GM20431 (cell line): ENCODE measurements at regions not wholly inside any gene's neighbourhood (a gene's known extent, or its start where the extent isn't known, plus 50 kb on each side); places are given as distances from the start of the nearest gene placed in this dataset.

Experiments
- in situ Hi-C: fragments of 300-500 bp; cut with MseI, MboI; formaldehyde crosslinking; loops from one replicate; pipeline ENCODE4 v1.15.0; 2020; ENCODE audit warnings: low sequenced_read_pairs; ENCODE audit not compliant: unreplicated experiment

DNA sequence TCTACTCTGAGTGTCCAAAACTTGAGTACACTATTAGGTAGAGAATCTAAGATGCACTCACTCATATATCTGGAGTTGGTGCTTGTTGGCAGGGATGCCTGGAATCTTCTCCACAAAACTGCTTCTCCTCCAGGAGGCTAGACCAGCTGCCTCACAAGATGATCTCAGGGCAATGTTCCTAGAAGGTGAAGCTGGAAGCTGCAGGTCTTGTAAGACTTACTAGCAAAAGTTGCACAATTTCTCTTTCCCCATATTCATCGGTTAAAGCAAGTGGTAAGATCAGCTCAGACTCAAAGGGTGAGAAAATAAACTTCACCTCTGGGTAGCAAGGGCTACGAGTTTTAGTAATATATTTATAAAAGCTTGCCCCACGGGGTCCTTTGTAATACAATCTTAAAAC lies 454.4 kb upstream of the ACVR2A start:
- in situ Hi-C loops = no loop called here

- in situ Hi-C loops = no loop called here
Measured at GRCh38 chr2:147389218-147389617, 455.6 kb upstream of the ACVR2A start.

- in situ Hi-C loops = no loop called here
Measured at GRCh38 chr2:147388217-147388616, 456.6 kb upstream of the ACVR2A start.

- in situ Hi-C loops = no loop called here
Measured at GRCh38 chr2:147386284-147386683, 458.5 kb upstream of the ACVR2A start.

DNA sequence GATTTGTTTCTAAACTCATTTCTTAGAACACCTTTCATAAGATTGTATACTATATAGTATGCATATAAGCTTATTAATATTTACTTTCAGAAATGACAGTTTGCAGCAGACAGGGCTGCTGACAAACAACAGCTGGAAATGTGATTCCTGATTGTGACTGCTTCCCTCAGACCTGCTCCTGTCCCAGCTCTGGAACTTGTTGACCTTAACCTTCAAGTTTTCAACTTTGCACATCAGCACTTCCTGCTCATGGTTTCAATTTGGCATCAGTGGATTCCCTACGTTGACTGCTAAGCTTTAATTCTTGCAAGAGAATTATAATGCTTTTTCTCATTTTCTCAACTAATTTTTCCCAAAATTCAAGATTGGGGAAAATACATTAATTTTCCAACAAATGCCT lies 459.2 kb upstream of the ACVR2A start:
- in situ Hi-C loops = no loop called here

DNA sequence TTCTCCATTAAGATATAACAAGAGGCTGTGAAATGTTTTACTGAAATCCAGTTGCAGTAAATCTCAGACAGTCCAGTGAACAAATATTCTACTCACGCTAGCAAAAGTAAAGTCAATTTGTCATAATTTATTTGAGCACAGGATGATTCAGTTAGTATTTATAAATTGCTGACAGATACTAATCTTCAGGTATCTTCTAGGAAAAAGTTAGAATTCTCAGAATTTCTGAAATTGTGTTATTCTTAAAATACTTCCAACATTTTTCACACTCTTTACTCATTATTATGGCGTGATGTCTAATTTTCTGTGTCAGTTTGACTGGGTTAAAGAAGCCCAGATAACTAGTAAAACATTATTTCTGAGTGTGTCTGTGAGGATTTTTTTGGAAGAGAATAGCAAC lies 460.2 kb upstream of the ACVR2A start:
- in situ Hi-C loops = no loop called here

- in situ Hi-C loops = no loop called here
Measured at GRCh38 chr2:147382322-147382948, 462.4 kb upstream of the ACVR2A start.

- in situ Hi-C loops = no loop called here
Measured at GRCh38 chr2:147378403-147378802, 466.4 kb upstream of the ACVR2A start.

DNA sequence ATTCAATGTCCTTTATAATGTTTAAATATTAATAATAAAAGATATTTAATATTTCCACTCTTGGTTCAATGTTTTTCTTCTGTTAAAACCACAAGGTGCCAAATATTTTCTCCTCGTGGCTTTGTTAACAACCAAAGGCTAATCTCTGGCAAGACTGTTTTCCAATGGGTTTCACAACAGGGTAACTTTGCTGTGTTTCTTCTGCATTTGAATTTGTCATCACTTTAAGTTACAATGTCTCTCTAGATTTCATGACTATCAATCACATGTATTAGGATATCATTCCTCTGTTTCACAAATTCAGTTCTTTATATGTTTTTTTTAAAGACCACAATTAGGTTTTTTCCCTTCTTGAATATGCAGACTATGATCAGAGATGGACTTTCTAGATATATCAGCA lies 469.8 kb upstream of the ACVR2A start:
- in situ Hi-C loops = no loop called here

DNA sequence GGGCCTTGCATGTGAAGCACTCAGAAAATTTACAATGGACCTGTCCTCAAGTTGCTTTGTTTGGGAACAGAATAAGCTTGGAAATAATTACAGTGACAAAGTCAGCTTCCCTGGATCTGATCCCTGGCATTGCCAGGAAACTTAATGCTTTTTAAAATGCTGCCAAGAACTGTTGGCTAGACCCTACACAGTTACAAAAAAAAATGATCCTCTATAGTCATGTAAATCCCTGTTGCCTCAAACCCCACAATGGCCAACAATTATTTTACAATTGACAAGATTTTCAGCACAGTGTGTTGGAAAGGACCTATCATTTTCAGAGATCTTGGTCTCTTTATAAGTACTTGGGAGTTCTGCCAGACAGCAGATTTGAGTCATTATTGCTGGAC lies 470.4 kb upstream of the ACVR2A start:
- in situ Hi-C loops = no loop called here

DNA sequence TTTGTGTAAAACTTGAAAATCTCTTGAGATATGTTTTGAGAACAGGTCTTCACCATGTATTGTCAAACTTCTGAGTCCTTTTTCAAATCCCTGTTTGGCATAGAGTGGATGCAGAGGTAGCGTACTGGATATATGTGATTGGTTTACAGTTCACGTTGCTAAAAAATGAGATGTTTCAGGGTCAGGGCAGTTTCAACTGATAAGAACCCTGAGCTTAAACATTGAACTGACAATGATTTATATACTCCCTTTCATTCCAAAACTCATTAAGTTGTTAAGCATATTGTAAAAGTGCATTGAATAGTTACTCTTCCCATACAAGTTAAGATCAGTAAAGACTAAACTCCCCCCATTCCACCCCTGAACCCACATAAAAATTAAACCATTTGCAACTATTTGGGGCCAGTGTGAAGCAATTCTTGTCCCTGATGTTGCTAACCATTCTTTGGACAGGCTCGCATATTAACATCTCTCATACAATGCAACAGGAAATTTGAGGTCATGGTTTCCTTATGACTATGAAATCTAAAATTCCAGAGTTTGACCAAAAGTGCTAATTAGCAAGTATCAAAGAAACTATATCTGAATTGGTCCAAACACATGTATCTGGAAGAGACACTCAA lies 470.9 kb upstream of the ACVR2A start:
- in situ Hi-C loops = no loop called here

GRCh38 chr2:147368306-147368705 lies 476.5 kb upstream of the ACVR2A start:
- in situ Hi-C loops = no loop called here

- in situ Hi-C loops = no loop called here
Measured at GRCh38 chr2:147366279-147366678, 478.6 kb upstream of the ACVR2A start.

DNA sequence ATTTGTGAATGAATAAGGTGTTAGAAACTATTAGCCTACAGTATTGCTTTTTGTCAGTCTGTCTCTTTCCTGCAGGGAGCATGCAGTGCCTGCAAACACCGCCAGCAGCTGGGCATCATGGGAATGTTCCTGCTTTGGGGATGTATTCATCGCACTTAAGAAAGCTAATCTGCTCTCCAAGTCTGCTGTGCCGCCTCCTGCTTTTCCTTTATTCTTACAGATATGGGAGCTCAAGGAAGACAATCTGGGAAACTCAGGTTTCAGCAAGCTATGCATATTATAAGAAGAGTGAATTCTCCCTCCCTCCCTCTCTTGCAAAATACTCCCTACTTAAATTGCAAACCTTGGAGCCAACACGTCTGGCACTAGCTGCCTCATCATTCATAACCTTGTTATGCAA lies 479.2 kb upstream of the ACVR2A start:
- in situ Hi-C loops = no loop called here

DNA sequence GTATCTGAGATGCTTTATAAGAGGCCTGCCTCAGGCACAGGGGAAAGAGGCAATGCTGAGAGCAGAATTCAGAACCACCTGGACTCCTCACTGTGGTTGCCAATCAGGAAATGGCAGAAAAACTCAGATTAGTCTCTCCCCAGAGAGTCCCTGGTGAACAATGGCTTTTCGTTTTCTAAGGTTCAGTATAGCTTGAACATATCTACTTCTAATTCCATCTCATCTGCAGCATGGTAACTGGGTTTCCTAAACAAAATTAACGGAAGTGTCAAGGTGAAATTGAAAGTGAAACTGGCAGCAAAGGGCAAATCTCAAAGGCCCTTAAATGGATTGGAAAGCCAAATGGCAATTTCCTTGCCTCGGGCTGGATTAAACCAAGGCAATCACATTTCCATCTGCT lies 480.2 kb upstream of the ACVR2A start:
- in situ Hi-C loops = no loop called here

GRCh38 chr2:147363181-147363580 lies 481.6 kb upstream of the ACVR2A start:
- in situ Hi-C loops = no loop called here

DNA sequence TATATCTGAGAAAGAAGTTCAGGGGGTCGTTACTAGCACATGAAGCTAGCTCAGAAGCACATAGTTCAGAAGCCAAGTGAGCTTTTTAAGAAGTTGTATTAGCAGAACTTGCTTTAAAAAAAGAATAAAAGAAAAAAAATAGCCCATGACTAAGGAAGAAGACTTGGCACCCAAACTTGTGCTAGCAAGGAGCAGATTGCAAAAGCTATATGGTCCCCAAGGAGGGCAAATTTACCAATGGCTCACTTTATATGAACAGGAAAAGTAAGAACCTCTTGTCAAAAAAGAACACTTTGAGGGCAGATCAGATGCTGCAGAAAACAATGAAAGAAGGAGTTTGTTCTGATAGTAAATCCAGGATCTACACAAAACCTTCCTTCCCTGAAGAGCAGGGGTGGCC lies 486.5 kb upstream of the ACVR2A start:
- in situ Hi-C loops = no loop called here

GRCh38 chr2:147356157-147356556 lies 488.7 kb upstream of the ACVR2A start:
- in situ Hi-C loops = no loop called here

DNA sequence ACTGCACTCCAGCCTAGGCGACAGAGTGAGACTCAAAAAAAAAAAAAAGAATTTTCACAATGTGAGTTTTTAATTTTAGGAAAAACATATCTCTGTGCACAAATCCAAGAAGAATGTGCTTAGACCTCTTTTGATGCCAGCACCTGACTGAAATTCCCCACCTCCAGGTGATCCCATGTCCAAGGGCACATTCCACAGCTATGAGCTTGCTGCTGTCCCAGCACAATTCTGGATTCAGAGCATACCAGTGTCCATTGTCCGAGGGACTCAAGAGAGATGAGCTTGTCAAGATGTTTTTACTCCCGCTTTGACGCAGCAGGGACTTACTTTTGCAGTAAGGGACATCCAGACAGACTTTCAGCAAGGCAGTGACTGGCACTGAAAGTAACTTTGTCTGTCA lies 489.1 kb upstream of the ACVR2A start:
- in situ Hi-C loops = no loop called here

- in situ Hi-C loops = no loop called here
Measured at GRCh38 chr2:147353072-147353381, 491.8 kb upstream of the ACVR2A start.

GRCh38 chr2:147352264-147353071 lies 492.4 kb upstream of the ACVR2A start:
- in situ Hi-C loops = no loop called here

- in situ Hi-C loops = no loop called here
Measured at GRCh38 chr2:147351784-147352183, 493.0 kb upstream of the ACVR2A start.
